ENCODE measurements at regions not wholly inside any gene's neighbourhood (a gene's known extent, or its start where the extent isn't known, plus 50 kb on each side); places are given as distances from the start of the nearest gene placed in this dataset.

DNA sequence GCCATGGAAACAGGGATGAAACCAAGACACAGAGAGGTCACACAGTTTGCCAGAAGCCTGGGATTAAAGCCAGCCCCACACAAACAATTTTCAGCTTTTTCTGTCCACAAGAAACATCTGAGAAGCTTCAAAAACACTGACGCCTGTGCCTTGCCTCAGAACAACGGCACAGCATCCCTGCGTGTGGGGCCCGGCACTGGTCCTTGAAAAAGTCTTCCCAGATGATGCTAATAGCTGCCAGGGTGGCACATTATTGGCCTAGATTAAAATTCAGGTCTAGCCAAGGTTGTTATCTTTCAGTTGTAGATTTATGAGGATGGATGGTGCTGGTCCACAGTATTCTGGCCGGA is 321.4 kb downstream of the HAPSTR1 start:
- TF ChIP-seq ATF3 (IDR thresholded peaks at IDR 0.05) (no peak), JUND (IDR thresholded peaks at IDR 0.05) (no peak), RXRA (IDR thresholded peaks at IDR 0.05) (peak in 1 of 2 donors; percentile 0), EGR1 (IDR thresholded peaks at IDR 0.05; ENCODE audit: low read depth in 2 of 2) (no peak), SP1 (IDR thresholded peaks at IDR 0.05) (no peak), RAD21 (IDR thresholded peaks at IDR 0.05) (no peak), TAF1 (conservative IDR thresholded peaks at IDR 0.05) (no peak), YY1 (IDR thresholded peaks at IDR 0.05) (no peak), GABPA (IDR thresholded peaks at IDR 0.05 in 1 of 2, conservative IDR thresholded peaks at IDR 0.05 in 1 of 2) (no peak), HNF4G (IDR thresholded peaks at IDR 0.05) (no peak), FOXA1 (IDR thresholded peaks at IDR 0.05) (no peak)
- TF ChIP-seq, protein P1, sequence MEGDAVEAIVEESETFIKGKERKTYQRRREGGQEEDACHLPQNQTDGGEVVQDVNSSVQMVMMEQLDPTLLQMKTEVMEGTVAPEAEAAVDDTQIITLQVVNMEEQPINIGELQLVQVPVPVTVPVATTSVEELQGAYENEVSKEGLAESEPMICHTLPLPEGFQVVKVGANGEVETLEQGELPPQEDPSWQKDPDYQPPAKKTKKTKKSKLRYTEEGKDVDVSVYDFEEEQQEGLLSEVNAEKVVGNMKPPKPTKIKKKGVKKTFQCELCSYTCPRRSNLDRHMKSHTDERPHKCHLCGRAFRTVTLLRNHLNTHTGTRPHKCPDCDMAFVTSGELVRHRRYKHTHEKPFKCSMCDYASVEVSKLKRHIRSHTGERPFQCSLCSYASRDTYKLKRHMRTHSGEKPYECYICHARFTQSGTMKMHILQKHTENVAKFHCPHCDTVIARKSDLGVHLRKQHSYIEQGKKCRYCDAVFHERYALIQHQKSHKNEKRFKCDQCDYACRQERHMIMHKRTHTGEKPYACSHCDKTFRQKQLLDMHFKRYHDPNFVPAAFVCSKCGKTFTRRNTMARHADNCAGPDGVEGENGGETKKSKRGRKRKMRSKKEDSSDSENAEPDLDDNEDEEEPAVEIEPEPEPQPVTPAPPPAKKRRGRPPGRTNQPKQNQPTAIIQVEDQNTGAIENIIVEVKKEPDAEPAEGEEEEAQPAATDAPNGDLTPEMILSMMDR (IDR thresholded peaks at IDR 0.05; ENCODE audit: low read depth, low read length, missing input control): no peak
- TF ChIP-seq, protein P2, sequence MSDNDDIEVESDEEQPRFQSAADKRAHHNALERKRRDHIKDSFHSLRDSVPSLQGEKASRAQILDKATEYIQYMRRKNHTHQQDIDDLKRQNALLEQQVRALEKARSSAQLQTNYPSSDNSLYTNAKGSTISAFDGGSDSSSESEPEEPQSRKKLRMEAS (IDR thresholded peaks at IDR 0.05): no peak
- TF ChIP-seq, protein P3, sequence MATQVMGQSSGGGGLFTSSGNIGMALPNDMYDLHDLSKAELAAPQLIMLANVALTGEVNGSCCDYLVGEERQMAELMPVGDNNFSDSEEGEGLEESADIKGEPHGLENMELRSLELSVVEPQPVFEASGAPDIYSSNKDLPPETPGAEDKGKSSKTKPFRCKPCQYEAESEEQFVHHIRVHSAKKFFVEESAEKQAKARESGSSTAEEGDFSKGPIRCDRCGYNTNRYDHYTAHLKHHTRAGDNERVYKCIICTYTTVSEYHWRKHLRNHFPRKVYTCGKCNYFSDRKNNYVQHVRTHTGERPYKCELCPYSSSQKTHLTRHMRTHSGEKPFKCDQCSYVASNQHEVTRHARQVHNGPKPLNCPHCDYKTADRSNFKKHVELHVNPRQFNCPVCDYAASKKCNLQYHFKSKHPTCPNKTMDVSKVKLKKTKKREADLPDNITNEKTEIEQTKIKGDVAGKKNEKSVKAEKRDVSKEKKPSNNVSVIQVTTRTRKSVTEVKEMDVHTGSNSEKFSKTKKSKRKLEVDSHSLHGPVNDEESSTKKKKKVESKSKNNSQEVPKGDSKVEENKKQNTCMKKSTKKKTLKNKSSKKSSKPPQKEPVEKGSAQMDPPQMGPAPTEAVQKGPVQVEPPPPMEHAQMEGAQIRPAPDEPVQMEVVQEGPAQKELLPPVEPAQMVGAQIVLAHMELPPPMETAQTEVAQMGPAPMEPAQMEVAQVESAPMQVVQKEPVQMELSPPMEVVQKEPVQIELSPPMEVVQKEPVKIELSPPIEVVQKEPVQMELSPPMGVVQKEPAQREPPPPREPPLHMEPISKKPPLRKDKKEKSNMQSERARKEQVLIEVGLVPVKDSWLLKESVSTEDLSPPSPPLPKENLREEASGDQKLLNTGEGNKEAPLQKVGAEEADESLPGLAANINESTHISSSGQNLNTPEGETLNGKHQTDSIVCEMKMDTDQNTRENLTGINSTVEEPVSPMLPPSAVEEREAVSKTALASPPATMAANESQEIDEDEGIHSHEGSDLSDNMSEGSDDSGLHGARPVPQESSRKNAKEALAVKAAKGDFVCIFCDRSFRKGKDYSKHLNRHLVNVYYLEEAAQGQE (IDR thresholded peaks at IDR 0.05): no peak

All from liver (tissue), 3 donors.